PC-3 (cell line): ENCODE measurements at regions not wholly inside any gene's neighbourhood (a gene's known extent, or its start where the extent isn't known, plus 50 kb on each side); places are given as distances from the start of the nearest gene placed in this dataset.

Experiments used
- ATAC-seq: fragments of 200-7000 bp; cut with Tn5 transposase; 2 replicates; pipeline ENCODE4 v1.9.1; 2020; ENCODE audit warnings: mild to moderate bottlenecking, moderate library complexity
- BruUV-seq: library from RNA; stranded (reverse); fragments of 400-500 nt; replicated peaks from 2 replicates; lab custom pipeline; 2021; lab: Mats Ljungman, UMichigan
- CTCF ChIA-PET: fragments of 300-600 bp; sonication (Branson Sonifier 250); formaldehyde crosslinking; loops from one replicate; lab custom pipeline; 2022; ENCODE audit warnings: antibody characterized with exemption; lab: Charles Lee
- POLR2A ChIA-PET: fragments of 300-600 bp; sonication (Branson Sonifier 250); formaldehyde crosslinking; loops from one replicate; lab custom pipeline; 2022; ENCODE audit warnings: antibody characterized with exemption; ENCODE audit not compliant: unreplicated experiment; lab: Charles Lee
- DNase-seq: peaks from one replicate; pipeline ENCODE4 v3.0.0-alpha.2; 2015
- H2AFZ ChIP-seq: fragments of 300-600 bp; sonication (generic); 2 replicates; pipeline ENCODE4 v1.6.0; 2016; ENCODE audit warnings: antibody characterized with exemption, low read length
- H3F3A ChIP-seq: fragments of 300-600 bp; sonication (generic); one replicate; pipeline ENCODE4 v1.6.0; 2017; ENCODE audit warnings: antibody characterized with exemption, low read length, control low read depth, mild to moderate bottlenecking; ENCODE audit not compliant: unreplicated experiment
- H3K27ac ChIP-seq: fragments of 300-600 bp; sonication (generic); 2 replicates; pipeline ENCODE4 v1.5.1; 2016; ENCODE audit warnings: mild to moderate bottlenecking, low read length
- H3K27me3 ChIP-seq: fragments of 300-600 bp; sonication (generic); 2 replicates; pipeline ENCODE4 v1.6.1; 2016; ENCODE audit warnings: low read length, mixed read lengths
- H3K36me3 ChIP-seq: fragments of 300-600 bp; sonication (generic); 2 replicates; pipeline ENCODE4 v1.6.1; 2016; ENCODE audit warnings: low read depth, mixed run types, low read length, mixed read lengths
- H3K4me1 ChIP-seq: fragments of 300-600 bp; sonication (generic); 2 replicates; pipeline ENCODE4 v1.5.1; 2016; ENCODE audit warnings: low read length; ENCODE audit not compliant: insufficient read depth
- H3K4me2 ChIP-seq: fragments of 300-600 bp; sonication (generic); 2 replicates; pipeline ENCODE4 v1.6.0; 2016; ENCODE audit warnings: low read length
- H3K4me3 ChIP-seq: fragments of 300-600 bp; sonication (generic); 2 replicates; pipeline ENCODE4 v1.5.1; 2016; ENCODE audit warnings: mild to moderate bottlenecking, low read length, mixed read lengths
- H3K79me2 ChIP-seq: fragments of 300-600 bp; sonication (generic); 2 replicates; pipeline ENCODE4 v1.6.1; 2017; ENCODE audit warnings: low read length, mixed read lengths
- H3K9ac ChIP-seq: fragments of 300-600 bp; sonication (generic); 2 replicates; pipeline ENCODE4 v1.6.0; 2016; ENCODE audit warnings: mild to moderate bottlenecking, low read length
- H3K9me2 ChIP-seq: fragments of 300-600 bp; sonication (generic); replicated peaks from 2 replicates; pipeline ENCODE4 v1.6.1; 2016; ENCODE audit warnings: mixed run types, low read length, mixed read lengths
- H3K9me3 ChIP-seq: fragments of 300-600 bp; sonication (generic); 2 replicates; pipeline ENCODE4 v1.6.1; 2016; ENCODE audit warnings: low read length, mixed read lengths
- H4K20me1 ChIP-seq: fragments of 300-600 bp; sonication (generic); 2 replicates; pipeline ENCODE4 v1.6.1; 2016; ENCODE audit warnings: low read length, mixed read lengths
- CTCF ChIP-seq: fragments of 300-600 bp; sonication (generic); conservative IDR thresholded peaks from 2 replicates; pipeline ENCODE4 v1.5.1; 2017; ENCODE audit warnings: antibody characterized with exemption, low read depth, mild to moderate bottlenecking, low read length
- EZH2 ChIP-seq: fragments of 300-600 bp; sonication (generic); IDR thresholded peaks from one replicate; pipeline ENCODE4 v1.6.1; 2017; ENCODE audit warnings: antibody characterized with exemption, mild to moderate bottlenecking, low read length; ENCODE audit not compliant: unreplicated experiment
- EZH2phosphoT487 ChIP-seq: fragments of 300-600 bp; sonication (generic); IDR thresholded peaks from 2 replicates; pipeline ENCODE4 v1.6.1; 2018; ENCODE audit warnings: mild to moderate bottlenecking, antibody characterized with exemption, low read length, borderline replicate concordance
- intact Hi-C: fragments of 100-400 bp; cut with micrococcal nuclease; formaldehyde crosslinking; loops from 2 replicates; pipeline ENCODE4 v1.9.0; 2023

GRCh38 chr4:126268106-126268505 is 953.4 kb downstream of the FAT4 start:
- H3K4me1 ChIP-seq, result no peaks in the 10 kb centered on the region
- ChIA-PET CTCF (no interaction called here), POLR2A (no interaction called here)
- no peak overlapping the region for H3K27ac ChIP-seq
- H3K4me2 ChIP-seq, result no peak overlapping the region
- H3K9me3 ChIP-seq, result no peaks in the 10 kb centered on the region
- H3K79me2 ChIP-seq, result no peaks in the 10 kb centered on the region
- H2AFZ ChIP-seq, result no peak overlapping the region
- H3F3A ChIP-seq, result no peaks in the 10 kb centered on the region
- H3K4me3 ChIP-seq, result no peak overlapping the region
- H3K36me3 ChIP-seq, result no peaks in the 10 kb centered on the region
- ATAC-seq, result no peak
- no peaks in the 10 kb centered on the region for H4K20me1 ChIP-seq
- no TSS peak for BruUV-seq
- no peaks in the 10 kb centered on the region for H3K27me3 ChIP-seq
- no peaks in the 10 kb centered on the region for H3K9me2 ChIP-seq
- DNase-seq, result no peak
- intact Hi-C loops, result no loop called here
- TF ChIP-seq EZH2phosphoT487 (no peak), CTCF (no peak), EZH2 (no peak)
- no peak overlapping the region for H3K9ac ChIP-seq

GRCh38 chr4:126269106-126269505 is 954.4 kb downstream of the FAT4 start:
- no peaks in the 10 kb centered on the region for H3K79me2 ChIP-seq
- intact Hi-C loops, result no loop called here
- H3K4me3 ChIP-seq, result no peak overlapping the region
- no peaks in the 10 kb centered on the region for H3K36me3 ChIP-seq
- ChIA-PET POLR2A (no interaction called here), CTCF (no interaction called here)
- no peaks in the 10 kb centered on the region for H3K4me1 ChIP-seq
- no peaks in the 10 kb centered on the region for H3K9me2 ChIP-seq
- H3K9me3 ChIP-seq, result no peaks in the 10 kb centered on the region
- no TSS peak for BruUV-seq
- H3K9ac ChIP-seq, result no peak overlapping the region
- DNase-seq (no peak), ATAC-seq (no peak)
- H3K4me2 ChIP-seq, result no peak overlapping the region
- no peaks in the 10 kb centered on the region for H3F3A ChIP-seq
- H2AFZ ChIP-seq, result no peak overlapping the region
- no peak overlapping the region for H3K27ac ChIP-seq
- no peaks in the 10 kb centered on the region for H4K20me1 ChIP-seq
- no peak for TF ChIP-seq EZH2phosphoT487
- no peaks in the 10 kb centered on the region for H3K27me3 ChIP-seq

GRCh38 chr4:126271292-126271691 is 956.5 kb downstream of the FAT4 start:
- ChIA-PET POLR2A (no interaction called here), CTCF (no interaction called here)
- no TSS peak for BruUV-seq
- Histone ChIP-seq H3F3A (no peaks in the 10 kb centered on the region), H3K4me3 (no peak overlapping the region), H3K9me3 (no peaks in the 10 kb centered on the region), H3K36me3 (no peaks in the 10 kb centered on the region), H3K9me2 (no peaks in the 10 kb centered on the region), H4K20me1 (no peaks in the 10 kb centered on the region), H3K9ac (no peak overlapping the region), H3K27me3 (no peaks in the 10 kb centered on the region), H3K4me2 (no peak overlapping the region), H2AFZ (no peak overlapping the region), H3K4me1 (no peaks in the 10 kb centered on the region), H3K27ac (no peak overlapping the region), H3K79me2 (no peaks in the 10 kb centered on the region)
- DNase-seq (no peak), ATAC-seq (no peak; the same call in 1 of the 2 replicates)
- TF ChIP-seq CTCF (no peak), EZH2phosphoT487 (no peak), EZH2 (no peak)
- intact Hi-C loops, result no loop called here
